AG08395 (cell line): ENCODE measurements at regions not wholly inside any gene's neighbourhood (a gene's known extent, or its start where the extent isn't known, plus 50 kb on each side); places are given as distances from the start of the nearest gene placed in this dataset.
A peak's percentile ranks its signal among the peaks of the same experiment; 100 is the strongest.

Experiments
- DNase-seq: peaks from one replicate; pipeline ENCODE4 v3.0.0; 2012; ENCODE audit warnings: mixed read lengths, low spot score

DNA sequence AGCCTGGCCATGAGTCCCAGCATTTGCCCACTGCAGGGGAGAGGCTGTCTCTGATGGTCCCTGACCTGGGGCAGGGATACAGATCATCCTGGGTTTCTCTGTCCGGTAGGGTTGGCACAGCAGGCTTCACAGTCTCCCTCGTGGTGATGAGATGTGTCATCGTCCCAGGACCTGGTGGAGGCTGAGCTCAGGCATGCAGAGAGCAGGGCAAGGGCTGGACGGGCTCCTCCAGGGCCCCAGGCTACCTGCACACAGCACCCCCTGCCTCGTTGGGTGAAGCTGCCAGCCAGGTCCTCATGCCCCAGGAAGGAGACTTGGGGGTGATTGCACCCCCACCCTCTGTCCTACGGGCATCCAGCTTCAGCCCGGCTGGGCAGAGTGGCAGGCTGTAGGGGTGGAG lies 155.8 kb upstream of the GSE1 start:
- DNase-seq: peak; percentile 52

DNA sequence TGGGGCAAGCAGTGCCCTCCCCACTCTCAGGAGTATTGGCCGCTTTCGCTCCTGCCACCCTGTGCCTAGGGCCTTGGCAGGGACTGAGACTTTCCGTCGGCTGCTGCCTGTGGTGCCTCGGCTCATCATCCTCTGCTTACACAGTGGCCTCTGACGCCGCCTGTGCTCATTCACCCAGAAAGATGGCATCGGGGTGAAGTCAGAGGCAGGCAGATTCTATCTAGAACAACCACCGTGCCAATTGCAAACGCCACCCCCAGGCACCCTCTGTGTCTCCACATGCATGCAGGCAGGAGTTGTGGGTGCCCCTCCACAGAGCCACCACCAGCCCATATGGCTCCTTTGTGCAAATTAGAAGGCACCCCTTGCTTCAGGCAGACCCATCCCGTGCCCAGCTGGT lies 154.2 kb upstream of the GSE1 start:
- DNase-seq: no peak

DNA sequence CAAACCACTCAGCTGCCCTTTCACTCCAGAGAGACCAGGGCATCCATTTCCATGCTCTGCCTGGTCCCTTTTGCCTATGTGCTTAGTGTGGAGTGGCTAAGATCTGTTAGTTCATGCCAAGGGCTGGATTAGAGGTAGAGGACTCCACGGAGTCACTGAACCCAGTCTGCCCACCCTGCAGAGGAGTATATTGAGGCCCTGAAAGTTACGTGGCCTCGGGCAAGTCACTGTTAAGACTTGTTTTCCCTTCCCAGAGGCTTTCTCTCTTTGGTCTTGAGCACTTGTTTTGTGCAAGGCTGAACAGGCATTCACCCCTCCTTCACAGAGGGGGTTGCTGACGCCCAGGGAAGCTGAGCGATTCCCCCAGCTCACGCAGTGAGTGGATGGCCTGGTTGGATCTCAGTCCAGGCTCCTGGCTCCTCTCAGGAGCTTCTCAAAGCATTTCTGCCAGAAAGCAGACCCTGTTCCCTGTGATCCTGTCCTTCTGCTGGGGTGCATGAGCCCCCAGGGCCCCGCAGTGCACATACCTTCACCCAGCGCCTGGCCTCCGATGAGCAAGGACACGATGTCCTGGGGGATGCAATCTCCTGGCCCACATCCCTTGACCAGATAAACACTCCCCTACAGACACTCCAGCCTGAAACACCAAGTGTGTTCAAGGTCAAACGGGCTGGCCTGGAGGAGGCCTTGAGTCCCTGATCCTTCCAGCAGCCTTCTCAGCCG lies 153.4 kb upstream of the GSE1 start:
- DNase-seq: no peak

DNA sequence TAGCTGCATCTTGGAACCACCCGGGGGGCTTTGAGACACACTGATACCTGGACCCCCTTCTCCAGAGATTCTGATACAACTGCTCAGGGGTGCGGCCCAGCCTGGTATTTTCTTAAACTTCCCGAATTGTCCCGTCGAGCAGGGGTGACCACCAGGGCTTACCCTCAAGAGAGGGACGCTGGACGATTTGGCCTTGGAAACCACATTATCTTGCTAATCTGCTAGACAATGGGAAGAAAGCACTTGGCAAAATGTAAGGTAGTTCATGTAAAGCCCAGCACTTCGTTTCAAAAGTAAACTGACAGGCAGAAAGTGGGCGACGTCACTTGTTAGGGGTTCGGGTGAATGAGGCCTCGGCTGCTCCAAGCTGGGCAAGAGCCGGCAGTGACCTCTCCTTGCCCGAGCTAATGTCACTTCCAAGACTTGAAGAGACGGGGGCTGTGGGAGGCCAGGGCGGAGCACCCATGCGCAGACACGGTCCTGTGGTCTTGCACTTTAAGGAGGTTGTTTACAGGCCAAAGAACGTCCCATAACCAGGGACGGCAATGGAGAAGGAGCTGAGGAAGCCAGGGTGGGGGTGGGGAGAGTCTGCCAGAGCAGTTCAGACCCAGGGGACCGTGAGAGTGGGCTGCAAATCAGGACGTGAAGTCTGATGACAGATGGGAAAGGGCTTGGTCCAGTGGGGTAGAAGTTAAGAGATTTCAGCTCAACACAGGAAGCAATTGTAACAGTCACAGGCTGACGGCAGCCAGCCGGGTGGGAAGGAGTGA lies 152.7 kb upstream of the GSE1 start:
- DNase-seq: no peak

DNA sequence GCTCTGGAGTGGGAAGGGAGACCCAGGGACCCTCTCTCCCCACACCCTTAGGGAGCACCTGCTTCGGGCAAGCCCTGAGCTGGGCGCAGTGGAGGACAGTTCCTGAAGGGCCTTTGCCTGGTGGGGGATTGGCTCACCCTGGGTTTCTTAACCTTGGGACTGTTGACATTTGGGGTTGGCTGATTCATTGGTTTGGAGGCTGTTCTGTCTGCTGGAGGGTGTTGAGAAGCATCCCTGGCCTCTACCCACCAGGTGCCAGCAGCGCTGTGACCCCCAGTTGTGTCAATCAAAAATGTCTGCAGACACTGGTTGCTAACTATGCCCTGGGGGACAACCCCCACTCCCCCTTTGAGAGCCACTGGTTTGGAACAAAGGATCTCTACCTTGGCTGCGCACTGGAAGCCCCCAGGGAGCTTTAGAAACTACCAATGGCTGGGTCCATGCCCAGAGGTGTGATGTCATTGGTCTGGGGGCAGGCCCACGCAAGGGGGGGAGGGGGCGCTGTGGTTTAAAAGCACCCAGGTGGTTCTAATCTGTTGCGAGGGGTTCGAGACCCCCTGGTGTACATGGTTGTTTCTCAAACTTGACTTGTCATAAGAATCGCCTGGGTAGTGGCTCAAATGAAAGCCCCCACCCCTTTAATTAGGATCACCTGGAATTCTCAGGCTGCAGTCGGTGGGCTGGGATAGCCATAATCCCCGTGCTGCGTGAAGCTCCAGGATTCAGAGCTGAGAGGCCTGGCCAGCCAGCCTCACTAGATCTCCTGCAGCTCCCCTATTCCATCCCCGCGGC lies 151.9 kb upstream of the GSE1 start:
- peak; percentile 70 for DNase-seq

DNA sequence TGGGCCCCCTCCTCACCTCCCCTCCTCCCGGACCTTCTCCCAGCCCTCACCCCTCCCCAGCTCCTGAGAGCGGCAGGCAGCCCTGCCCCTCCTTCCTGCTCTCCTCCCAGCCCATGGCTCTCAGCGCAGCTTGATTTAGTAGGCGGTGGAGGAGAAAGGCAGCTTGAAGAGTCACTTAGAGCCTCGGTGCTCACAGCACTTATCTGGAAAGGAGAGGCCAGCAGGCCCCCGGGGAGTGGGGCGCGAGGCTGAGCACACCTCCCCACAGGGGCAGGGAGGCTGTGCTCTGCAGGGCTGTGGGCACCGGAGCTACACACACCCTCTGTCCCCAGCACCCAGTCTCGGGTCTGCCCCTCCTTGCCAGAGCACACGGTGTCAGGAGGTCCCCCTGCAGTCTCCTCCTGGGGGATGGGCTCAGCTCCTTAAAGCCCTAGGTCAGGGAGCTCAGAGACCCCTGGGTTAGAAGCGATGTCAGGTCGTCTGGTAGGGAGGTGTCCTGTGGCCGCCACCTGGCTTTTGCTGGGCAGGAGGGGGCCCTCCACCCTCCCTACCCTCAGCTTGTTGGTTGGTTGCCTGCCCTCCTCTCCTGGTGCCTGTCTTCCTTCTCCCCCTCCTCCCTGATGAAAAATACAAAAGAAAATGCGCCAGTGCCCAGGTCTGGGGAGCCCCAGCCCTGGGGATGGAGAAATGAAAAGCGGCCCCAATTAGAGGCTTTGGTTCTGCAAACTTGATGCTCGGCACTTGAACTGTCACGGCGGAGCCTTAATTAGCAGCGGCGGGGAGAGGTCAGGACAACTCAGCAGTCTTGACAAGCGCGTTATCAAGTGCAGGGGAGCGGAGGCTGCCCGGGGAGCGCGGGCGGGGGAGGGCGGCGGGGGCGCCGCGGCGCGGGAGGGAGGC lies 151.1 kb upstream of the GSE1 start:
- DNase-seq: peak; percentile 47

DNA sequence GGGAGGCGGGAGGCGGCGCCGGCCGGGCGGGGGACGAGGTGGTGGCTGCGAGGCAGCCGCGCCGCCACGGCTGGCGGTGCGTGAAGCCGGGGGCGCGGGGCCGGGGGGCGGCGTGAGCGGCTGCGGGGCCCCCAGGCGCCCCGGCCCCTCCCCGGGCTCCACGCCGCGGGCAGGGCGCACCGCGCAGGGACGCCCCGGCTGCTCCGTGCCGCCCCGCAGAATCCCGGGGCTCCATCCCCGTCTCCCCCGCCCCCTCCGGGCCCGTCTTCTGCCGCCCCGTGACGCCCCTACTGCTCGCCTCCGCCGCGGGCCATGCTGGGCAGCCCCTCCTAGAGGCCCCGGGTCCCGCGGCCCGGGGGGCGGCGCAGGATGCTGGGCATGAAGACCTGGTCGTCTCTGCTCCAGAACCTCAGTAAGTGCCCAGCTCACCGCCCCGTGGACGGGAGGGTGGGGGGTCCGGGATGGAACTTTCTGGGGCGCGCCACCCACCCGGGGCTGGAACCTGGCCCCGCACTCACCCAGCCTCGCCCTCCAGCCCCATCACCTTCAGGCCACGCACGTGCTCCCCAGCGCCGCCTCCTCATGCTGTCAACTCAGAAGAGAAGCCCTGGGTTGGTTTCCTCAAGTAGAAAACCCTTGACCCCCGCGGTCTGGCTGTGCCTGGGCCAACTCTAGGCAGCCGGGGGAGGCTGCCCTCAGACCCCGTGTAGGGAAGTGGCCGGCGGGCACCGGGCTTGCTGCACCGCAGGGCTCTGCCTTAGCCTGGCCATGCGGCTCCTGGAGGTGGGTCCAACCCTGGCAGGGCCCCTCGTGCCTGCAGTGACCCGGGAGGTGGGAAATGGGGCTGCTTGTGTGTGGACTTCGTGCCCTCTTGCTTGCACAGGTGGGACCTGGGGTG lies 150.2 kb upstream of the GSE1 start:
- no peak for DNase-seq

DNA sequence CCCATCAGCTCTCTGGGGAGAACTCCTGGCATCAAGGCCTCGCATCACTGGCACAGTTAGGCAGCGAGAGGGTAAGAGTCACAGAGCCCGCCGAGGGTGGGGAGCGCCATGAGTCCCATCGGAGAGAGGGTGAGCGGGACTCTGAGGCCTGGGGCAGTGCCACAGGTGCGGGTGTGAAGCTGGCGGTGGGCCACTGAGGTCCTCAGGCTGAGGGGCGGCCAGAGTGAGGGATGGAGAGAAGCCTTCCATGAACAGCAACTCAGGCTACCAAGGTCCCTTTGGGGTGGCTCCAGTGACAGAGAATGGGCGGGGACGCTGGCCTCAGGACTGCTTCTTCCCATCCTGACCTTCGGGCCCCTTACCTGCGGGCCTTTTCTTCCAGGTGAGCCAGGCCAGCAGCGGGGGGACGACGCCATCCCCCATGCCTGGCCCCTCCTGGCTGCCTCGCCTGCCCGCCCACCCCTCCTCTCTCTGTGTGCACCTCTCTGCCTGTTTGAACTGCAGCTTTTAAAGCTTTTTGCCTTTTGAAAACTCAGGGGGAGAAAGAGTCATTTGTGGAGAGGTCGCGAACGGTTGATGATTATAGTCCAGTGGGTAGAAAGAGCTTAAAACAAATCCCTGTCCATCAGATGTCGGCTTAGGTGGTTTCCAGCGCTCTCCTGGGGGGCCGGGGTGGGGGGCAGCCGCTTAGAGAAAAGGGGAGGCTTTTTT lies 149.3 kb upstream of the GSE1 start:
- DNase-seq: no peak

DNA sequence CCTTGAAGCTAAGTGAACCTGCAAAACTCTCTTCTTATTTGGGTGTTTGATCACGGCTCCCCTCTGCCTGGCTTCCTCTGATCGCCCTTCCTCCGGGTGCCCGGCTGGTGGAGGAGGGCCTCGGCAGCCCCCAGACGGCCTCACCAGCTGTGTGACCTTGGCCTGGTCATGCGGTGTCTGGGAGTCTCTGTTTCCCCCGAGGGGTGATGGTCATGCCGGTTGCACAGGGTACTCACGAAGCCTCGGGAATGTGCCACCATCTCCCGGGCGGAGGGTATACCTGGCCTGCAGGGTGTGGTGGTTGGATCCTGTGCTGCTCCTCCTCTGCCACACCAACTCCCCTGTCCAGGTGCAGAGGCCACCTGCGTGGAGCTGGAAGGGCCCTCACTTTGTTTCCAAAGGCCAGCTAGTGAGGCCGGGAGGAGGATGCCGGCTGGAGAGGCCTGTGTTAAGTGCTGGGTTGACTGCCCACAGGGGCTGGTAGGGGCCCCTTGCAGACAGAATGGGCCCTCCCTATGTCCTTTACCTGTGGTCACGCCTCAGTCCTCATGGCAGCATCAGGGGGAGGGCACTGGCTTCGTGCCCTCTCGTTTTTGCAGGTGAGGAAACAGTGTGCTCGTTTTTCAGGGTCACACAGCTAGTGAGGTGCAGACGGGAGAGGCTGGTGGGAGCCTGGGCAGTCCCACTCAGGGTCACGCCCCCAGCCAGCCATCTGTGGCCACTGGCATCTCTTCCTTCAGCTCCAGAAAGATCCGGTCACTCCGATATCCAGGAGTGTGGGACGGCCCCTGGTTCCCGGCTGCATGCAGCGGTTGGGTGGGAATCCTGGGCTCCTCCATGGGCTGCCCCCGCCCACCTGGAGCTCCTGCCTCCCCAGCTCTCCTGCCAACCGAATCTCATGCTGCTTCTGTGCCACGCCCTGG lies 148.5 kb upstream of the GSE1 start:
- DNase-seq: no peak

DNA sequence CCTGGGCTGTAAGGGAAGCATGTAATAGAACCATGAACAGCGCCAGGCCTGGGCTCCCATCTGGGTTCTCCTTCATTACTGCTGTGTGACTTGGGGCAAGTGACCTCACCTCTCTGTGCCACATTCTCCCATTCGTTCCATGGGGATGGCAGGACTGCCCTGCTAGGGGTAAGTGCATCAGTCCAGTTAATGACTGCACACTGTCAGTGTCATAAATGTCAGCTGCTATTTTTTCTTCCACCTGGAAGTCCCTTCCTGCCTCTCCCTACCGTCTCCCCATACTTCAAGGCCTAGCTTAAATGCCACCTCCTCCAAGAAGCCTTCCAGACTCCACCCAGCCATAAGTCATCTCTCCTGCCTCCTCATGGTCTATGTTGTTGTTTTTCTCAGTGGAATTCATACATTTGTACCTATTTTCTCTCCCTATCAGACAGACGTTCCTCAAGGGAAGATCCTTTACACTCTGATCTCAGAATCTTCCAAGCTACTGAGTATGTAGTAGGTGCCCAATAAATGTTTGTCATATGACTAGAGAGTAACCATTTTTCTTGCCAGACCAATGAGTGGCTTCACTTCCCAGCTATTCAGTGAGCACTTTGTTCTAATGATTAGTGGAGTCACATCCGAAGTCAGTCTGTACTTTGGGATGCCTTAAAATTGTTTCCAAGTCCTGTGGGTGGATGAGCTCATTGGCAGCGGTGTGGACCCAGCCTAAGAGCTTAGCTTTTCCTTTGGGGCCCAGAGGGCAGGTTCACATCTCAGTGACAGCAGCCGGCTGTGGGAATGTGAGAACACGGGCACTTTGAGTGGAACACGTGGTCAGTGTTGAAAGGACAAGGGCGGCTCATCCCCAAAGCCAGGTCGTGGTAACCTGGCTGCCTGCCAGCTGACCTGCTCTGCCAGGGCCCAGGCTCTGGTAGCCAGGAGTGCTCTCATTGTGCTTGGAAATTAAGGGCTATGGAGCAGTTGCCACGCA lies 147.5 kb upstream of the GSE1 start:
- peak; percentile 85 for DNase-seq

DNA sequence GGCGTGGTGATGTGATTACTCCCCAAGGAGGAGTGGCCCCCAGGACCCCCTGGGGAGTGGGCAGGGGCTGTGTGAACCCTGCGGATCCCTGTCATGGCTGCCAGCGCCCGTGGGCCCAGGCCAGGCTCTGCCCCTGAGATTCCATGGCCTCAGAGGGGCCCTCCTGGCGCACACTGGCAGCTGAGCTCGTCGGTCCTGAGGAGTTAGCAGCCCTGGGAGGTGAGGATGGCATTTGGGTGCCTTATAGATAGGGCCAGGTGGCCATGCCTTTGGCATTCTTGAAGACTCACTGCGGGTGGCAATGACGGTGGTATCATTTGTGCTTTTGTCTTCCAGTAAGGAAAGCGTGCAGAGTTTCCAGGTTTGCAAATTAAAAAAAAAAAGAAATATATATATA lies 146.8 kb upstream of the GSE1 start:
- DNase-seq: no peak

DNA sequence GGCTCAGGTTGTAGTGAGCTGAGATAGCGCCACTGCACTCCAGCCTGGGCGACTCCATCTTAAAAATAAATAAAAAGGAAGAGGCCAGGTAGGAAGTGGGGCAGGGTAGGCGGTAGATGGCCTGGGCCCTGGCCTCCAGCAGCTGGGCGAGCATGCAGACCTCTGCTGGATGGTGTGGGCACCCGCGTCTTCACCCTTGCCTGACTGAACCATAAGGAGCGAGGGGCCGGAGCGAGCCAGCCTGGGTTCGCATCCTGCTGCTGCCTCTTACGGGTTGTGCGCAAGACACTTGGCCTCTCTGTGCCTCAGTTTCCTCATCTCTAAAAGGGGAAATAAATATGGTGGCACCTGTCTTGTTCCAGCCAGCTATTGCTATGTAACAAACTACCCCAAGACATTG lies 146.1 kb upstream of the GSE1 start:
- no peak for DNase-seq

DNA sequence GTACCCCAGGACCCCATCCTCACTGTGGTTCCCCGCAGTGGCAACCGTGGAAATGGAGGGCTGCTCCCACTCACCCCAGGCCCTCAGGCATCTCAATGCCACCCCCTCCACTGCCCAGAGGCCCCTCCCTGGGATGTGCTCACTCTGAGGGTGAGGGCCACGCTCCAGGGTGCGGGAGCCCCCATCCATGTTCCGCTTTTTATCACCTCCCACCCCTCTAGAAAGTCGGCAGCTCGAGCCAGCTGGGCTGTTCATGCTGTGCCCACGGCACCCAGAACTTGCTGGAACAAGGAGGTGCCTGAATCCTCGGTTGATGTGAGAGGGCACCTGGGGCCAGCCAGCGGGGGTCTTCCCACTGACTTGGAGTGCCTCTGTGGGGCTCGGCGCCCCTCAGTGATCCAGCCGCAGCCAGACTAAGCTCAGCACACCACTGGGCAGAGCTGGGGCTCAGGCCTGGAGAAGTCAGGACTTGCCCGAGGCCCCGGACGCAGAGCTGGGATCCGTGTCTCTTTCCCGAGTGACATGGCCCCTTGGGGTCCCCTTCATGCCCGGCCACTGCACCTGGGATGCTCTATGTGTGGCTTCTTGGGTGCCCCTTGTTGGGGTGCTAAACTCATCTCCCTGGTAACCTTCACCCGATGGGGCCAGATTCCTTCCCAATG lies 143.1 kb upstream of the GSE1 start:
- no peak for DNase-seq

DNA sequence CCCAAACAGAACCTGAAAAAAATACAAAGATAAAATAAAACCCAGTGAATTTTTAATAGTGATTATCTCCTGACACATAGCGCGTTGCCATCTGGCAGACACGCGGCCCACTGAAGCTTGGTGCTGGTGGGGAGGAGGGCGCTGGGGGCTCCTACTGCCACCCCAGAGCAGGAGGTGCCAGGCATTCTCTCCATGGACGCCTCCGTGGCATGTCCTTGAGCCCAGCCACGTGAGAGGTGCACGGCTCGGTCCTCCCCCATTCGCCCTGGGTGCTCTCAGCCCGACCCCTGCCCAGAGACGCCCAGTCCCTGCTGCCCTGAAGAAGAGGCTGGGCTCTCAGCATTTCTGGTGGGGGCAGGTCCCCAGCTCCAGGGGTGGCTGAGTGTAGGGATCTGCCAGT lies 142.2 kb upstream of the GSE1 start:
- DNase-seq: no peak

DNA sequence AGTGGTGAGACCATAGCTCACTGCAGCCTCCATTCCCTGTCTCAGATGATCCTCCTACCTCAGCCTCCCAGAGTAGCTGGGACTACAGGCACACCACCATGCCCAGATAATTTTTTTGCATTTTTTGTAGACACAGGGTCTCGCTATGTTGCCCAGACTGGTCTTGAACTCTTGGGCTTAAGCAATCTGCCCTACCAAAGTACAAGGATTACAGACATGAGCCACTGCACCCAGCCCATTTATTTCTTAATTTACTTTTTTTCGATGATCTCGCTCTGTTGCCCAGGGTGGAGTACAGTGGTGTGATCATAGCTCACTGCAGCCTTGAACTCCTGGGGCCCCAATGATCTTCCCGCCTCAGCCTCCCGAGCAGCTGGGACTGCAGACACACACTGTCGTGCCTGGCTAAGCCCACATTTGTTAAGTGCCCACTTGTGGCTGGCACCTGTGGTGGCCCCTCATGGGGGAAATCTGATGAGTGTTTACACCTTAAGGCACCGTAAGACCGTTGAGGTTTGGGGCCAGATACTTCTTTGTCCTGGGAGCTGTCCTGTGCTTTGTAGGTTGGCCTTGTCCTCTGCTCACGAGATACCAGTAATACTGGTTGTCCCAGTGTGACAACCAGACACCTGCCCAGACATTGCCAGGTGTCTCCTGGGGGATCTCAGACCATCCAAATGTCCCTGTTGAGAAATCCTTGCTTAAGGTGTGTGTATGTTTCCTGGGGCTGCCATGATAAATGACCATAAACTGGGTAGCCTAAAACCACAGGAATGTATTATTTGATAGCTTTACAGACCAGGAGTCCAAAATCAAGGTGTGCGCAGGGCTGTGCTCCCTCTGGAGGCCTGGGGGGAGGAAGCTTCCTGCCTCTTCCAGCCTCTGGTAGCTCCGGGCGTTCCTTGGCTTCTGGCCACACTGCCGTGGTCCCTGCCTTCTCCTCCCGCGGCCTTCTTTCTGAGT lies 141.4 kb upstream of the GSE1 start:
- no peak for DNase-seq

DNA sequence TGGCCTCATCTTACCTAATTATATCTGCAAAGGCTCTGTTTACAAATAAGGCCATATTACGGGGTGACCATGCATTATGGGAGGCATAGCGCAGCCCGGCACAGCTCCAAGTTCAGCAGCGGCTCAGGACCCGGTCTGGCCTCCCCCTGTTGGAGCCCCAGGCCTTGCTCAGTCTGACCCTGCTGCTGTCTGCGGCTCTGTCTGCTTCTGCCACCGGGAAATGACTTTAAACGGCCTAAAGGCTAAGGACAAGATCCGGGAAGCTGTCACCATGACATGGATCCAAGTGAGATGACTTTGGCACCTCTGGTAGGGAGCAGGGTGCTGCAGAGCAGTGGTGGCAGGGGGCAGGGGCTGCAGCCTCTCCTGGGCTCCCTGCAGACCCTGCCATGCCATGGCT lies 140.6 kb upstream of the GSE1 start:
- DNase-seq: no peak
